ENCODE measurements at regions not wholly inside any gene's neighbourhood (a gene's known extent, or its start where the extent isn't known, plus 50 kb on each side); places are given as distances from the start of the nearest gene placed in this dataset.

- Mint-ChIP-seq H3K36me3 (ENCODE audit: low read depth) (no peaks in the 10 kb centered on the region), H3K4me1 (no peaks in the 10 kb centered on the region), H3K4me3 (no peak overlapping the region), H3K27ac (no peak overlapping the region), H3K9me3 (peaks cover 2% of the 10 kb centered on the region), H3K27me3 (no peaks in the 10 kb centered on the region)
- POLR2A ChIA-PET, result no interaction called here
- DNase-seq, result no peak
- no peak for ATAC-seq (ENCODE audit: low read depth)
- intact Hi-C loops (cut with micrococcal nuclease), result no loop called here
- TF ChIP-seq CTCF (IDR thresholded peaks at IDR 0.05), result no peak
- CTCF ChIA-PET, result no interaction called here
These were observed 1022.0 kb upstream of the TMEM132C start for GRCh38 chr12:127245009-127245408.

GRCh38 chr12:127245437-127245836, 1021.5 kb upstream of the TMEM132C start:
- Mint-ChIP-seq H3K36me3 (ENCODE audit: low read depth) (no peaks in the 10 kb centered on the region), H3K27ac (no peak overlapping the region), H3K9me3 (peaks cover 2% of the 10 kb centered on the region), H3K4me3 (no peak overlapping the region), H3K27me3 (no peaks in the 10 kb centered on the region), H3K4me1 (no peaks in the 10 kb centered on the region)
- TF ChIP-seq CTCF (IDR thresholded peaks at IDR 0.05), result no peak
- ChIA-PET POLR2A (no interaction called here), CTCF (no interaction called here)
- ATAC-seq (ENCODE audit: low read depth) (no peak), DNase-seq (no peak)
- intact Hi-C loops (cut with micrococcal nuclease), result no loop called here

DNA sequence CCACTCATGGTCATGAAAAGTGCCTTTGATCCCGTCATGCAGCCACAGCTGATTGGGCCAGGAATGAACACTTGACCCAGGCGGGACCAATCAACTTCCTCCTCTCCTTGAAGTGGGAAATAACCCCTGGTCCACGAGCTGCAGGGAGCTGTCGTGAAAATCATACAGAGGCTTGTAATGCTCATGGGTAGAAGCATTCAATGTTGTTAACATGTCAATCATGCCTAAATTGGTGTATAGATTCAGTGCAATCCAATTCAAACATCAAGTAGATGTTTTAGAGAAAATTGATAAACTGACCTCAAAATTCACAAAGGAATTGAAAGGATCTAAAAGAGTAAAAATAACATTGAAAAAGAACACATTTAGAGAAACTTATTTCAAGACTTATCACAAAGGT, 1019.0 kb upstream of the TMEM132C start:
- no peak for TF ChIP-seq CTCF (IDR thresholded peaks at IDR 0.05)
- Mint-ChIP-seq H3K9me3 (peaks cover 2% of the 10 kb centered on the region), H3K27ac (no peak overlapping the region), H3K36me3 (ENCODE audit: low read depth) (no peaks in the 10 kb centered on the region), H3K27me3 (no peaks in the 10 kb centered on the region), H3K4me3 (no peak overlapping the region), H3K4me1 (no peaks in the 10 kb centered on the region)
- ChIA-PET POLR2A (no interaction called here), CTCF (no interaction called here)
- ATAC-seq (ENCODE audit: low read depth) (no peak), DNase-seq (no peak)
- intact Hi-C loops (cut with micrococcal nuclease), result no loop called here

GRCh38 chr12:127249428-127249827, 1017.5 kb upstream of the TMEM132C start:
- intact Hi-C loops (cut with micrococcal nuclease), result no loop called here
- no peak for TF ChIP-seq CTCF (IDR thresholded peaks at IDR 0.05)
- no peaks in the 10 kb centered on the region for H3K27me3 Mint-ChIP-seq
- ChIA-PET POLR2A (no interaction called here), CTCF (no interaction called here)
- peaks cover 2% of the 10 kb centered on the region for H3K9me3 Mint-ChIP-seq
- H3K27ac Mint-ChIP-seq, result no peak overlapping the region
- H3K36me3 Mint-ChIP-seq (ENCODE audit: low read depth), result no peaks in the 10 kb centered on the region
- DNase-seq (no peak), ATAC-seq (ENCODE audit: low read depth) (no peak)
- H3K4me1 Mint-ChIP-seq, result no peaks in the 10 kb centered on the region
- H3K4me3 Mint-ChIP-seq, result no peak overlapping the region

DNA sequence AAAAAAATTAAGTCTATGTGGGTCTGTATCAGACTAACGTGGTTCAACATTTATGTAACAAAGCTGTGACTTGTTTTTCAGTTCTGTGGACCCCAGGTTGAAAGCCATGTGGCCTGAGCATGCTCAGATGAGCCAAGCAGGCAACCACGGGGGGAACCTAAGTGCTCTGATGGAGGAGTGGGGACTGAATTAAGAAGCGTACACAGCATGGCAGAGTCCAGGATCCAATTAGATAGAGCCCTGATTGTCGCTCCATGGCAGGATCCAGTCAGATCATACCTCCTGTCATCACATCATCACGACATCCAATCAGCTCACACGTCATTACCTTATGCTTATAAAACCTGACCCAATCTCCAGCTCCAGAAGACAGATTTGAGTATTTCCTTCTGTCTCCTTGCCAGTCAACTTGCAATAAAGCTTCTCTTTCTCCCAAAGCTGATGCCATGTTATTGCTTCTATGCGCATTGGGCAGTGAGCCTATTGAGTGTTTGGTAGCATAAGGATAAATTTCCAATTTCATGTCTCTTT, 1013.1 kb upstream of the TMEM132C start:
- POLR2A ChIA-PET, result no interaction called here
- TF ChIP-seq CTCF (IDR thresholded peaks at IDR 0.05), result no peak
- intact Hi-C loops (cut with micrococcal nuclease), result no loop called here
- H3K36me3 Mint-ChIP-seq (ENCODE audit: low read depth), result no peaks in the 10 kb centered on the region
- H3K27ac Mint-ChIP-seq, result no peak overlapping the region
- no peak overlapping the region for H3K4me3 Mint-ChIP-seq
- H3K4me1 Mint-ChIP-seq, result no peaks in the 10 kb centered on the region
- ATAC-seq (ENCODE audit: low read depth) (no peak), DNase-seq (no peak)
- CTCF ChIA-PET, result no interaction called here
- peaks cover 4% of the 10 kb centered on the region for H3K9me3 Mint-ChIP-seq
- no peaks in the 10 kb centered on the region for H3K27me3 Mint-ChIP-seq

Measured in activated B cell treated with CpG ODN at 0.5 μM for 24 hours (primary cell).